NCI-H146 treated with DMSO at 0.1 percent for 48 hours (cell line): ENCODE measurements at regions not wholly inside any gene's neighbourhood (a gene's known extent, or its start where the extent isn't known, plus 50 kb on each side); places are given as distances from the start of the nearest gene placed in this dataset.

Experiments
- DNase-seq: peaks from one replicate; lab custom pipeline; 2025; ENCODE audit not compliant: unreplicated experiment; lab: John Stamatoyannopoulos, UW

DNA sequence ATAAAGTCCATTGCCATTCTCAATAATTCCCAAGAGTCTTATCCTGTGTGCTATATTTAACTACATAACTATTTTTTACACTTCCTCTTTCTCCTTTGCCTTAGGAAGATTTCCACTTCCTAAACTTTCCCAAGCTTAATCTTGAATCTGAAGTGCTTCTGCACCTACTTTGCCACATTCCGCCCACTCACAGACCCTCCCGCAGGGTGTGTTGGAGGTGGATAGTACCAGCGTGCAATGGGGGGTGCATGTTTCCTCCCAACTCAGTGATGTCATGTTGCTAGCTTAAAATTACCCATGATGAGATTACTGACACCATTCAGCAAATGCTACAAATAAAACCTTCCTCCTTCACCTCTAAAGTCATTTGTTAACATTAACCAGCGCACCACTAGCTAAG is 460.2 kb downstream of the NR2F1-AS1 start:
- no peak for DNase-seq

DNA sequence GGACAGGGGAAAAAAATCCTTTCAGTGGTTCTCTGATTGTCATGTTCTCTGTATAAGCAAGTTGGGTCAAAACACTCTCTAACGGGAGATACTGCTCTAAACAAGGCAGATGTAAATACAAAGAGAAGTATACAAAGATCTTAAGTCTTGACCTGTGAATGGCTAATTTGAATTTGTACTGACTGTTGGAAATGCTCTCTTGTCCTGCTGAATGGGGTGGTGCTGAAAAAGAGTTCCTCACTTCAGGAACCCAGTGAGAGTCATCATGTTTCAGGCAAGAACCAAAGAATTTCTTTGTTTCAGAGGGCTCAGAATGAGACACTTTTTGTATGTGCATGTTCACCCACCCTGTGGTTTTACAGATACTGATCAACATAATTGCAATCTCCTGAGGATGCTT is 461.0 kb downstream of the NR2F1-AS1 start:
- DNase-seq = no peak

DNA sequence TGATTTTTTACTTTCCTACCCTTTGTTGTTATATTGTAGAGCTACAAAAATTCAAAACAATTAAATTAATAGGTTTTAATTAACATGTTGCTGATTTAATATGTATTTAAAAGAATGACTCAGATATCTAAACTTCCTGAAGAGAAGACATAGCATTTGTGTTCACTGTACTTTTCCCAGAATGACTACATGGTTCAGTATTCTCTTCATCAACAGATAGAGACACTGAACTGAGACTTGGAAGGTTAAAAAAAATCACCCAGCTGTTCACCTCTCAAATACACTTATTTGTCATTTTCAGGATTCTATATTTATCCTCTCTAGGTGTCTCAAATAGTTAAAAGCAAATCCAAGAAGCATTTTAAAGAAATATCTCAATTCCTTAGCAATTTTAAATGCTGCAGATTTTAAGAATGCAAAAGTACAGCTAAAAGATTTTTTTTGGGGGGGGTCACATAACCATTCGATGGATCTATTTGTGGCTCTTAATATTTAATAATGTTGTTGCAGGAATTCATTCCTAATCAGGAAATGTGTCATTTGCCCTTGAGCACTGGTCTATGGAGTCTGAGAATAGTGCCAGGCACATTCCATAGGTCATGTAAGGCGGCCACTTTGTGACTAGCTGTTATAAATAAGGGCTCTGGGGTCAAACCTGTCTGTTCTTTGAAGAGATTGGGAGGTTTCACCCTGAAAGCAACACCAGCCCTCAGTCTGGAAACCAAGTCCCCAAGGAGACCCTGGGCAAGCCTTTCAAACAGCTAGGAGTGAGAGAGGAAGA is 463.1 kb downstream of the NR2F1-AS1 start:
- DNase-seq = no peak

DNA sequence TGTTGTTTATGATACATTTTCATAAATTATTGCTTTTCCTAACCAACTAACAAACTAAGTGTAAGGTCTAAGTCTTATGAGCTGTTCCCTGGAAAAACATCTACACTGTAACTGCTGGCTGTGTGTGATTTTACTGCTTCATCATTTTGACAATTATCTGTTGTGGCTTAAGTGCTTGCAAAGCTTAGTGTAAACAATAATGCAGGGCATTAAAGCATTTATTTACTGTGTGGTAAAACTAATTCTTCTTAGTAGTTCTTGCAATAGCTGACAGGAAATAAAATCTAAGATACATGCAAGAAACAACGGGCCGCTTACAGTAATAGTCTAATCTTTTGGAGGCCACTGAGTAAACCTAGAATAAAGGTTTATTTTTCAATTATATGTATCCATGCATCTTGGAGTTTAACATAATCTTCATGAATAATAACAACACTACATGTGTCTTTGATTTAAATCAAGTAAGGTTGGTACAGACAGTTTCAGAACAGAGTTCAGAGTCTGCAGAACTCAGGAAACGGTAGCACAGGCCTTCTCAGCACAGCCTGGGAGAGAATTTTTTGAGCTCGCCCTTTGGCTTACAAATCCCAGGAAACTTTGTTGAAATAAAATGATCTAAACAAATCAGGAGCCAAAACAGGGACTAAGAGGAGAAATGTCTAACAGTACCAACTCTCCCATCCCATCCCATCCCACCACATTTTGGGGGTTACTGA is 473.1 kb downstream of the NR2F1-AS1 start:
- no peak for DNase-seq

DNA sequence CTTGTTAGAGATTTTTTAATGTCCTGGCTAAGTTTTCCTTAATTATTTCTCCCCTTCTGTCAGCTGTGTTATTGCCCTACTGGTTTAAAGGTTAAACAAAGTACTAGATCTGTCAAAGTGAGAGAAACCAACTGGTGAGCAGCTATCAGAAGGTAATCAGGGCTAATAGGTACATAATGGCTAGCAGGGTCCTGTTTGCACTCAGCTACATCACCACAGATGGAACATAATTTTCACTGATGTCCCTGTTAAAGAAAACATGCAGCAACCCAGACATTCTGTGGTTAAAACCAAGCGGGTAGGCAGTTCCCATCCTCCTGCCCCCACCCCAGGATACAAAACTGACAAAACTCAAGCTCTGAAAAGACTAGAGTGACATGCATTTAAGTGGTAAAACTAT is 473.9 kb downstream of the NR2F1-AS1 start:
- DNase-seq = peak; percentile 12

DNA sequence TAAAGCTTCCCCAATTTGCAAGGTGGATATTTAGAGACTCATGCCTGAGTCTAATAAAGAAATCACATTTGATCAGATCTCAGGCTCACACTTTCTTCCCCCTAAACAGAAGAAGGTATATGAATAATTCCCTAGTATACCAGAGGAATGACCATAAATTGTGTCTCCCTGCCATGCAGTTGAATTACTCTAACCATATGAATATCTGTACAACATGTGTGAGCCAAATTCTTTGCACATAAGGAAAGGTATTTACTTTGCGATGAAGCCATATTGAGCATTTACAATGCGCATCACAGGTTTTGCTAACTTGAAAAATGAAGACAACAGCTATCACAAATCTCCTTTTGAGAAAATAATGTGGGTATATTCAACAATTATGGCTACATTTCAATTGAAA is 479.4 kb downstream of the NR2F1-AS1 start:
- no peak for DNase-seq

DNA sequence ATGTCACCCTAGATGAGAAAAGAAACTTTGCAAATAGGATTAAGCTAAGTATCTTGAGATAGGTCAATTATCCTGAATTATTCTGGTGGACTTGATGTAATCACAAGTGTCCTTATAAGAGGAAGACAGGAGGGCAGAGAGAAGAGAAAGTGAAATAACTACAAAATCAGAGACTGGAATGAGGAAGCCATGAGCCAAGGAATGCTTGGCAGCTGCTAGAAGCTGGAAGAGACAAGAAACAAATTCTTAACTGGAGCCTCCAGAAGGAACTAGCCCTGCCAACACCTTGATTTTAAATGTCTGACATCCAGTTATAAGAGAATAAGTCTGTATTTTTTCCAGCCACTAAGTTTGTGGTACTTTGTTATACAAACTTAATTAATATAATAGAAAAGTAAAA is 480.0 kb downstream of the NR2F1-AS1 start:
- no peak for DNase-seq

DNA sequence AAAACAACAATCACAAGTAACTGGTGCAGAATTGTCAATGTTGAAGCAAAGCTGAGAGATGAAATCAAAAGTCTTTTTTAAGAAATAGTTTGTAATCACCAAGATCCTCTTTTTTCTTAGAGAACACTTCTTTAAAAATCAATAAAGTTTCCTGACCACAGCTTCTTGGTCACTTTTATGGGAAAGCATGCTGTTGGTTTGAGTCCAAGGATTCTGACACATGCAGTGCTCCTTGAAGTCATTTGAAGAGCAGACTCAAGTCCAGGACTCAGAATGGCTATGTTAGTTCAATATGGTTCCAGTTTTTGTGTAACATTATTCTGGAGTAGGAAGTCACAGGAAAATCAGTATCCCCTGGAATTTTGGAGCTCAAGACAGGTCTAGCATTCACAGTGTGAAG is 480.6 kb downstream of the NR2F1-AS1 start:
- DNase-seq = no peak

DNA sequence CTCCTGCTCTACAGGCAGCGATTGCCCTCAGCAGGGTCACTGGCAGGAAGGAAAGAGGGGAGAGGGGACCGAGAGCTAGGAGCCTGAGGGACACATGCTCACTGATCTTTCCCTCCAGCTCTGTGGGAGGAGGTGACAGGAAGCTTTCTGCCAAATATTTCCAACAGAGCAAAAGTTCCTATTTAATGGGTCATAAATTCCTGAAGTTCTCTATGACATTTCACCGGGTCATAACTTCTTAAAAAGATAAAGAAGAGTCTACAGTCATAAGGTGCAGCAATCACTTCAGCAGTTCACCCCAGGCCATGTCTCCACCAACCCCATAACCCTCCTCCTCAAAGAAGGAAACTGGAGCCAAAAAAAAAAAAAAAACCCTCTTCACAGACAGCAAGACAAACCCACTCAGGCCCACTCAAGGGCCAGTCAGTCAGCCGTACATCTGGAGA is 481.1 kb downstream of the NR2F1-AS1 start:
- DNase-seq = no peak

DNA sequence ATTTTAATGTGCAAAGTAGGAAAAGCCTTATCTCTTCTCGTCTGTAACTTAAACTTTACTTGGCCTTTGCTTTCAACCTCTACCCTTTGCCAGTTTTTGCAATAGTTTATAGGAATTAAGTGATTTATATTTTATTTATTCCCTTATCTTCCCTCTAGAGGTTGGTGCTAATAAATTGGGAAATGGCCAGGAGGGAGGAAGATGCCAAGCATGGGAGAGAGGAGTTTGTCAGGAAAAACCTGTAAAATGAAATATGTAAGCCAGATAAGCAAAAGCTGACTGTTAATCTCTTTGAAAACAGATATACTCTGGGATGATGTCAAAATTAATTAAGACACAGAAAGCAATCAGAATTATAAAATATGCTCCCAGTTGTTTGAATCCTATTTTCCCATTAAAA is 484.5 kb downstream of the NR2F1-AS1 start:
- DNase-seq = no peak

DNA sequence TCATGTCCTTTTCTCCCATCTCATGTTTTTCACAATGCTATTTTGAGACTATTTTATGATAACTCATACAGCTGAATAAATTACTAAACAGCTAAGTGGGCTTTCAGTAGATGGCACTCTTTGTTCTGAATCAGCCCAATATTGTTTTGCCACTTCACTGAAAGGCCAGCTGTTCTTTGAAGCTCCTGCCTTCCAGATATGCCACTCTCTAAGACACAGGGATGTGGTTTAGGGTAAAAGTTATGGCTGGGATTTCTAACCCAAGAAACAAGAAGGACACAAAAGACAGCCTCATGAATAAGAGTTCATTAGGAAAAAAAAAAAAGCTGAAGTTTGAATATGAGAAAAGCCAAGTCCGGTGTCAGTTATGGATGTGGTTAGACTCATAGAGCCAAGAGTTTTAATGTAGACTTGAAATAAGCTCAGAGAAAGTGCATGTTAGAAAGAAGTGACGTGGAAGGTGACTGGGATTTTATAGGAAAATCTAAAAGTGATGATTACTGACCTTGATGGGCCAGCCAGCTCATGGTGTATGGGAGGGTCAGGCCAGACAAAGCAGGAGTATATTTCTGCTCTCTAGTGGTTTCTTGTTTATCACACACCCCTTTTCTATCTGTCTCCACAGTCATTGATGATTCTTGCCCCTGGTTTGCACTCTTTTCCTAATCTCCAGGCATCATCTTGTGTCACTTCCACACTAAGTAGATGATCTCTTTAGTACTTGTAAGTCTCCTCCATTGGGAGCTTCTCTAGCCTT is 488.5 kb downstream of the NR2F1-AS1 start:
- DNase-seq = no peak

DNA sequence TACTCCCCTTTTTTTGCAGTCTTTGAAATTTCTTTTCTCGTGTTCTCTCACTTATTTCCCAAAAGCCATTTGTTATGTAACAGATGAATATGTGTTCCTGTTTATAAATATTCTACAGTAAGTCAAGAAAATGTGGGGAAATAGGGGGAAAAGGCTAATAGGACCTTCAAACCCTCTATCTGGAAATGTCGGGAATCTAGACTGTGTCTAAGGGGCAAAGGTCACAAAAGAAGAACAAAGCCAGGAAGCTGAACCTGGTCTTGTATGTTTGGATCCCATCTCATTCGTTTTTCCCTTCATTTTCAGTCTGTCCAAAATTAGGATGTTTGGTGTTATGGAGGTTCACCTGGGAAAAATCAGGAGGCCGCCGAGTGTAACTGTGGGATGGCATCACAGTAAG is 490.3 kb downstream of the NR2F1-AS1 start:
- DNase-seq = no peak

DNA sequence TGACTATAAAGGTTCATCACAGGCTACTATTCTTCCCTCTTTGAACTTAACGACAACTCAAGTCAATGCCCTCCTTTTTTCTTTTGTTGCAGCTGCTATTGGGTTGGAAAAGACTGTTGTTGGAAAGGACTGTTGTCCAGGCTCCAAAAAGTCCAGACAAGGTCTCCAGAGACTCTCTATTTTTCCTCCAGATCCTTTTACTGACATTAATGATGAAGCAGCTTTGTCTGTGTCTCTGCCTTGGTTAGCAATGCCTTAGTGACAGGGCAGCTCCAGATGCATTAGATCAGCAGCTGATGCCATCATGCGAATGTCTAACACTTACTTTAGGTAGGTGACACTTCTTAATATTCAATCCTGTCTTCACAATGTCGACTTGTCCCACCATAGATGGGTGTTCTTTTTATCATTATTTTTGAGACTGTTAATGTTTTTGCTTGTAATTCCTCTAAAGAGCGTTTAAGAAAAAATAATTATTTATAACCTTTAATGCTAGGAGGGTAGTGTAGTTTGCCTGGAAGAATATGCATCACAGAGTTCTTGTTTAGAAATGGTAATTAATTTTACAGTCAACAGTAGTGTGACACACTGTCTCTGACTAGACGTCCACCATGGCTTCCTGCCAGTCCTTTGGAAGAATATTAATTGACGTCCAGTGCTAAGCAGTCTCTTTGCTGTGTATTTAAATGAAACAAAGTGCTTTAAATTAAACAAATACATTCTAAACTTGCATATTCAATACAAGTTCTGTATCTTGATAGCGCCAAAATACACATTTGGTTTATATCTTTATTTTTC is 492.2 kb downstream of the NR2F1-AS1 start:
- DNase-seq = no peak

DNA sequence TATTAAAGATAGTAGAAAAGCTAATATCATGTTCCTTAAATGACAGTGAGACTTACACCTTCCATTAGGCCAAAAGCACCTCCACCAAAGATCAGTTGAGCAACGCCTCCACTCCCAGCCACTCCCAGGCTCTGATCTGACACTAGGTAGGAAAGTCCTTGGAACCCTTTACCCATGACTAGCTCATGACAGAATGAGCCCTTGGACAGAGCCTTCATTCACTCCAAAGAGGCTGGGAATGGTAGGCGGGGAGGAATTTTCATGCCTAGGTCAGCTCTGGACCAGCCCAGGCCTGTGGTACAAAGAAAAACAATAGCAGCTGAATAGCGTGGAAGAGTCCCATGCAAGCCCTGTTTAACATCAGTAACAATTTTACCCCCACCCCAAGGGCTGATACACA is 493.7 kb downstream of the NR2F1-AS1 start:
- no peak for DNase-seq

DNA sequence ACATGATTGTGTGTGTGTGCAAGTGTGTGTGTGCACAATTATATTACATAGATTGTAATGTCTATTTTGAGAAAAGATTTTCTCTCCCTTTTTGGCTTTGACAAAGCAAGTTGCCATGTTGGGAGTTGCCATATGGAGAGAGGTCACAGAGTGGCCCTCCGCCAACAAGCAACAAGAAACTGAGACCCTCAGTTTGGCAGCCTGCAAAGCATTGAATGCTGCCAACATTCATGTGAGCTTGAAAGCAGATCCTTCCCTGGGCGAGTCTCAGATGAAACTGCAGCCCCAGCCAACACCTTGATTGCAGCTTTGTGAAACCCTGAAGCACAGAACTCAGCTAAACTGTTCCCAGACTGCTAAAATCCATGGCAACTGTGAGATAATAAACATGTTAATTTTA is 498.0 kb downstream of the NR2F1-AS1 start:
- no peak for DNase-seq

DNA sequence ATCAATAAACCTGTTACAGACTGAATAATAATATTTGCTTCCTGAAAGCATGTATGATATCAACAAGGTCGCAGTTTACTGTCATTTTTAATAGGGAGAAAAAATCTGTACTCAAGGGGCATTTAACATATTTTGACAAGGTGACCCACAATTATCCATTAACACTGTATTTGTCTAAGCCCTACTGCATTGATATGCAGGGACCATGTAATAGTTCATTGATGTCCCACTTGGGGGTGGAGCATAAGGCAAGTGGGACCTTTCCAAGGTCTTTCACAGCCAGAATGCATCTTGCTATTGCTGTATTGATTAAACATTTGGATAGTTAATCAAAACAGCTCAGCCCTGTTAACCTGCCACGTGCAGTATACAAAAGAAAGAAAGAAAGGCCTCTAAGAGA is 502.0 kb downstream of the NR2F1-AS1 start:
- no peak for DNase-seq

DNA sequence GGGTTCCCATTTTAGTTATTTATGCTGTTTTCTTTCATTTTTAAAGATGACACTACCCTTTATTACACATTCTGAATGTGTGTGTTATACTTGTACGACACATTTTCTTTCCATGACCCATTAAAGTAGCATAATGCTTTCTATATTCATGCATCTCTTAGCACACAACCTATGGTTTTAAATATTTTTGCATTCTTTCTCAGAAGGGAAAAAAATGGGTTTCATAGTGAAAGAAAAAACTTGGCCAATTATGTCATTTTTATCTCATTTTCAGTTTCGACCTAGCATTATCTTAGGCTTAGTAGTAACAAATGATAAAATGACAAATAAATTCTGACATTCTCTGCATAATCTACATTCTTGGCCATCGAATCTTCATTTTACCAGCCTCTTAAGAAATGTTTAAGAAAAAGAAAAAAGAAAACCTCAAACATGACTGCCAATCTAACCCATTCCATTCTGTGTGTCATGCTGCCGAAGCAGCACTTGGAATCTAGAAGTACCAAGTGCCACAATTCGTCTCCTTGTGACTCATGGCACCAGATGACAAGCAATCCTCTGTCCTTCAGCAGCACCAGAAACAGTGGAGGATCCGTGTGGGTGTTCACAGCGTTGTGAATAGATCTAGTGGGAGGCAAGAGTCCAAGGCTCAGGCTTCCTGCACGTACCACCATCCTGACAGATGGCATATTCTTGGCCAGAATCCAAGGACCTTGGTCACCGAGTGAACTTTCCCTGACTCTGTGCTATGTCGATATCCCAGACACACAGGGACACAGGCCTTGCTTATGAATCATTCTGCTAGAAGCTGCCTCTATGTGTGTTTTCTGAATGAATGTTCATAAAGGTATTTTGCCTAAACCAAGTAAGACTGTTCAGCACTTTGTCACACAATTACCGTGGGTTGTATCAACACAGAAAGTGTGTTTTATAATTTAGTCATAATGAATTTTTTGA is 502.7 kb downstream of the NR2F1-AS1 start:
- DNase-seq = no peak

DNA sequence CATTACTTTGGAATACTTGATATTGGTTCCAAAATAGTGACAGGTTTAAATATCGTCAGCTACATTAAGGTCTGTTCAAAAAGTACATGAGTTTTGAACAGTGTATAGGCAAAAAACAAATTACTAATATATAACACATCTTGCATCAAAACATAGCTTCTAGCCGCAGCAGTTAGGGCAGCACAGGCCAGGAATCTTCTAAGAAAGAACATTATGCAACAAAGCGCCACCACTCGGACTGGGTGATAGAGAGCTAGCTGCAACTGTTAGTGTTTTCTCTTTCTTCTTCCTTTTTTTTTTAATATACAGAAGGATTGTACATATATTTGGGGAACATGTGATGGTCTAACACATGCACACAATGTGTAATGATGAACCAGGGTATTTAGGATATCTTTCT is 504.5 kb downstream of the NR2F1-AS1 start:
- DNase-seq = no peak

DNA sequence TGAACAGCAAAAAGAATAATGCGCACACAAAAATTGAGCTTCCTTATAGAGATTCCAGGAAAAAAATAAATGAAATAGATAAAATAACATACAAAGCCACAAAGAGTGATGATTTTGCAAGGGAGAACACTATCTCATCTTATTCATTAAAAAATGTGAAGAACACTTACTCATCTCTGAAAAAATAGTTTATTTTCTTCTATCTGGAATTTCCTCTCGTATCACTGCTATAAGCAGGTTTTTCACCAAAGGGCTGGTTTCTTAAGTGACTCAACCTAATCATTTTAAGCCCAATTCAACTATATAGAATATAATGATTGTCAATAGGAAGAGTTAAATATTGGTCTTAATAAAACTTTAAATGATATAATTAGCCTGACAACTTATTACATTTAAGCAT is 504.9 kb downstream of the NR2F1-AS1 start:
- DNase-seq = no peak

DNA sequence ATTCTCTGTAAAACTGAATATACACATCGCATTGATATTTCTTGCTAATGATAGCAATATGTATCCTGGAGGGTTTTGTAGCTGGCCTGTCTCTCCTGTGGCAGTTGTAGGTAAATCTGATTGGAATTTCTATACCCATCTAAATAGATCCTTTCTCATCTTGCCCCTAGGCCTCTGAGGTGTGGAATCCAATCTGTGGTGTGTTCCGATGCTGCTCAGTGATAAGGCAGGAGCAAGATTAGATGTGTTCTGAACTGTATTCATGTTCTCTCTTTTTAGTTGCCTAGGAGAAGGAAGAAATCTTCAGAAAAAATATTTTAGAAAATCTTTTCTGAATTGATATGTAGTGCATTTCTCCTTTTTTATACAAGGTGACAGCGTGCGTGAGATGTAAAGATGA is 507.5 kb downstream of the NR2F1-AS1 start:
- no peak for DNase-seq
